OCI-LY7 (cell line): ENCODE measurements at regions not wholly inside any gene's neighbourhood (a gene's known extent, or its start where the extent isn't known, plus 50 kb on each side); places are given as distances from the start of the nearest gene placed in this dataset.

Experiments
- CTCF ChIP-seq: fragments of 200-600 bp; sonication (generic); conservative IDR thresholded peaks from 2 replicates; pipeline ENCODE4 v1.5.1; 2014; ENCODE audit warnings: mild to moderate bottlenecking, antibody characterized with exemption, low read length, moderate library complexity, mixed read lengths
- EZH2phosphoT487 ChIP-seq: fragments of 200-600 bp; sonication (generic); IDR thresholded peaks from 2 replicates; pipeline ENCODE4 v1.6.1; 2018; ENCODE audit warnings: low read depth, borderline replicate concordance, mild to moderate bottlenecking, mixed run types, antibody characterized with exemption, low read length, moderate library complexity, mixed read lengths

- TF ChIP-seq CTCF (no peak), EZH2phosphoT487 (no peak)
Observed at GRCh38 chr2:101627285-101628029, 70.0 kb upstream of the MAP4K4 start.
